ENCODE measurements at regions not wholly inside any gene's neighbourhood (a gene's known extent, or its start where the extent isn't known, plus 50 kb on each side); places are given as distances from the start of the nearest gene placed in this dataset.

DNA sequence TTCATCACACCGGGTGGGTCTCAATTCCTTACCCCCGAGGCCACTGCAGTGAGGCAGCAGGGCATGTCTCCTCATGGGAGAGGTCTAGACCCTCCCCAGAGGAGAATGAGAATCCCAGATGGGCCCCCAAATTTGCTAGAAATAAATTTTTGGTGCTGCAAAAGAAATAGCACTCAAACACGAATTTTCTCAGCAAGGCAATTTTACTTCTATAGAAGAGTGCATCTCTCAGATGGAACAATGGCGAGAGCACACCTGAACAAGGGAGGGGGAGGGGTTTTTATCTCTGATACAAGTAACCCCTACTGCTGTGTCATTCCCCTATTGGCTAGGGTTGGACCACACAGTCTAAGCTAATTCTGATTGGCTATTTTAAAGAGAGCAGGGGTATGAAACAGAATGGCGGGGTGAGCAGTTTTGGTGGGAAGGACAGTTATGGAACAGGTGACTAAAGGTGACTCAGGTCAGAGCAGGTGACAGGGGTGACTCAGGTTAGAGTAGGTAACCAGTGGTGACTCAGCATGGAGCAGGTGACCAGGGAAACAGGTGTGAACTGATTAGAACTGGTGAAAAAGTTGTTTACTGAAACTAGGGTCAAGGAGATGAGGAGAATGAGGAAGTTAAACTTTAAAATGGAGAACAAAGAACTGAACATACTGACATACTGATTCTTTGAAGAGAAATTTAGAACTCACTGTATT is 93.0 kb upstream of the WNT7A start:
- TF ChIP-seq, protein P1, sequence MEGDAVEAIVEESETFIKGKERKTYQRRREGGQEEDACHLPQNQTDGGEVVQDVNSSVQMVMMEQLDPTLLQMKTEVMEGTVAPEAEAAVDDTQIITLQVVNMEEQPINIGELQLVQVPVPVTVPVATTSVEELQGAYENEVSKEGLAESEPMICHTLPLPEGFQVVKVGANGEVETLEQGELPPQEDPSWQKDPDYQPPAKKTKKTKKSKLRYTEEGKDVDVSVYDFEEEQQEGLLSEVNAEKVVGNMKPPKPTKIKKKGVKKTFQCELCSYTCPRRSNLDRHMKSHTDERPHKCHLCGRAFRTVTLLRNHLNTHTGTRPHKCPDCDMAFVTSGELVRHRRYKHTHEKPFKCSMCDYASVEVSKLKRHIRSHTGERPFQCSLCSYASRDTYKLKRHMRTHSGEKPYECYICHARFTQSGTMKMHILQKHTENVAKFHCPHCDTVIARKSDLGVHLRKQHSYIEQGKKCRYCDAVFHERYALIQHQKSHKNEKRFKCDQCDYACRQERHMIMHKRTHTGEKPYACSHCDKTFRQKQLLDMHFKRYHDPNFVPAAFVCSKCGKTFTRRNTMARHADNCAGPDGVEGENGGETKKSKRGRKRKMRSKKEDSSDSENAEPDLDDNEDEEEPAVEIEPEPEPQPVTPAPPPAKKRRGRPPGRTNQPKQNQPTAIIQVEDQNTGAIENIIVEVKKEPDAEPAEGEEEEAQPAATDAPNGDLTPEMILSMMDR (IDR thresholded peaks at IDR 0.05; ENCODE audit: insufficient read depth, low read depth, low read length), result no peak
- TF ChIP-seq EZH2 (IDR thresholded peaks at IDR 0.05; ENCODE audit: insufficient read depth, low read length), result no peak

Measured in astrocyte (in vitro differentiated cells and primary cell).